ENCODE measurements at regions not wholly inside any gene's neighbourhood (a gene's known extent, or its start where the extent isn't known, plus 50 kb on each side); places are given as distances from the start of the nearest gene placed in this dataset.

- DNase-seq (ENCODE audit: low spot score in 2 of 2): no peak
- no peak for TF ChIP-seq CTCF (IDR thresholded peaks at IDR 0.05)
- no peak for TF ChIP-seq POLR2AphosphoS5 (IDR thresholded peaks at IDR 0.05)
- no peak for TF ChIP-seq POLR2A (IDR thresholded peaks at IDR 0.05)
- Histone ChIP-seq H3K27me3 (no peaks in the 10 kb centered on the region), H3K4me3 (no peak overlapping the region), H3K4me1 (no peaks in the 10 kb centered on the region), H3K27ac (no peak overlapping the region), H3K9me3 (no peaks in the 10 kb centered on the region), H3K36me3 (no peaks in the 10 kb centered on the region)
- intact Hi-C loops (cut with DNase I; ENCODE audit: low total_unique reads): no loop called here
These were observed 90.7 kb downstream of the AXIN2 start for GRCh38 chr17:65470783-65471182.

- no peak for DNase-seq (ENCODE audit: low spot score in 2 of 2)
- intact Hi-C loops (cut with DNase I; ENCODE audit: low total_unique reads): no loop called here
- Histone ChIP-seq H3K27ac (no peak overlapping the region), H3K27me3 (no peaks in the 10 kb centered on the region), H3K36me3 (no peaks in the 10 kb centered on the region), H3K9me3 (no peaks in the 10 kb centered on the region), H3K4me1 (no peaks in the 10 kb centered on the region), H3K4me3 (no peak overlapping the region)
- no peak for TF ChIP-seq POLR2AphosphoS5 (IDR thresholded peaks at IDR 0.05)
These were observed 93.1 kb downstream of the AXIN2 start for GRCh38 chr17:65468321-65468720.

DNA sequence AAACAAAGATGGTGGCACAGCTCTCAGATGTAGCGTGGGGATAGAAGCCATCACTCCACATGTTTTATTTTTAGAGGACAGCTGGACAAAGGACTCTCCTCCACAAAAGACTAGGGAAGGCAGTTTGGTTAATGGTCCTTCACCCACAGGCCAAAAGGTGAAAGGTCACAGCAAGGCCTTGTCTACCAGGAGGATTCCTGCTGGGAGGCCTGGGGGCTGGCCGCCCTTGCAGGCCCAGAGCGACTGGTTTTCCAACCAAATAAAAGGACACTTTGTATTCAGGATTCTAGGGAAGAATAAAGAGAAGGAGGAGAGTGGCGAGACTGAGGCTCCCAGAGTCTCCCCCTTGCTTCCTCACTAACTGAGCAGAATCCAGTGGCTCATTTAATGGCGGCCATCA is 94.3 kb downstream of the AXIN2 start:
- no peaks in the 10 kb centered on the region for H3K27me3 ChIP-seq
- intact Hi-C loops (cut with DNase I; ENCODE audit: low total_unique reads): no loop called here
- no peak for DNase-seq (ENCODE audit: low spot score in 2 of 2)
- no peak overlapping the region for H3K4me3 ChIP-seq
- no peaks in the 10 kb centered on the region for H3K4me1 ChIP-seq
- no peak overlapping the region for H3K27ac ChIP-seq
- H3K9me3 ChIP-seq: no peaks in the 10 kb centered on the region
- H3K36me3 ChIP-seq: no peaks in the 10 kb centered on the region
- TF ChIP-seq CTCF (IDR thresholded peaks at IDR 0.05) (no peak), POLR2AphosphoS5 (IDR thresholded peaks at IDR 0.05) (no peak), POLR2A (IDR thresholded peaks at IDR 0.05) (no peak)

- Histone ChIP-seq H3K9me3 (no peaks in the 10 kb centered on the region), H3K27me3 (no peaks in the 10 kb centered on the region), H3K36me3 (no peaks in the 10 kb centered on the region), H3K4me3 (no peak overlapping the region), H3K4me1 (no peaks in the 10 kb centered on the region), H3K27ac (no peak overlapping the region)
- intact Hi-C loops (cut with DNase I; ENCODE audit: low total_unique reads): no loop called here
- TF ChIP-seq POLR2A (IDR thresholded peaks at IDR 0.05) (no peak), POLR2AphosphoS5 (IDR thresholded peaks at IDR 0.05) (no peak), CTCF (IDR thresholded peaks at IDR 0.05) (no peak)
- DNase-seq (ENCODE audit: low spot score in 2 of 2): no peak
These were observed 94.9 kb downstream of the AXIN2 start for GRCh38 chr17:65466547-65466946.

- Histone ChIP-seq H3K9me3 (no peaks in the 10 kb centered on the region), H3K36me3 (no peaks in the 10 kb centered on the region), H3K27ac (no peak overlapping the region), H3K4me3 (no peak overlapping the region), H3K27me3 (no peaks in the 10 kb centered on the region), H3K4me1 (no peaks in the 10 kb centered on the region)
- no peak for TF ChIP-seq CTCF (IDR thresholded peaks at IDR 0.05)
- TF ChIP-seq POLR2A (IDR thresholded peaks at IDR 0.05): no peak
- peak in 1 of 3 donors; percentile 39 for TF ChIP-seq POLR2AphosphoS5 (IDR thresholded peaks at IDR 0.05)
- intact Hi-C loops (cut with DNase I; ENCODE audit: low total_unique reads): no loop called here
- peak in 1 of 2 donors; percentile 55 for DNase-seq (ENCODE audit: low spot score in 2 of 2)
These were observed 98.2 kb downstream of the AXIN2 start for GRCh38 chr17:65463242-65463641.

Data from breast epithelium (tissue), 4 donors.